Osteoblast (primary cell): ENCODE measurements at regions not wholly inside any gene's neighbourhood (a gene's known extent, or its start where the extent isn't known, plus 50 kb on each side); places are given as distances from the start of the nearest gene placed in this dataset.

Experiments used
- DNase-seq: peaks from one replicate; pipeline ENCODE4 v3.0.0; 2011; ENCODE audit warnings: low spot score, mixed read lengths; ENCODE audit not compliant: insufficient read length; ENCODE audit errors: missing footprints
- H2AFZ ChIP-seq: 2 replicates; pipeline ENCODE4 v1.6.0; 2011; ENCODE audit warnings: mild to moderate bottlenecking, low read length
- H3K27ac ChIP-seq: 2 replicates; pipeline ENCODE4 v1.5.1; 2011; ENCODE audit warnings: mild to moderate bottlenecking, low read depth, low read length, moderate library complexity
- H3K27me3 ChIP-seq: 2 replicates; pipeline ENCODE4 v1.6.0; 2012; ENCODE audit warnings: mild to moderate bottlenecking, control low read depth, inconsistent platforms, low read length, moderate library complexity; ENCODE audit not compliant: insufficient read depth
- H3K36me3 ChIP-seq: 2 replicates; pipeline ENCODE4 v1.5.1; 2011; ENCODE audit warnings: mild to moderate bottlenecking, low read length, control low read depth, moderate library complexity; ENCODE audit not compliant: insufficient read depth
- H3K4me1 ChIP-seq: 2 replicates; pipeline ENCODE4 v1.5.1; 2011; ENCODE audit warnings: mild to moderate bottlenecking, low read length, control low read depth, moderate library complexity; ENCODE audit not compliant: insufficient read depth
- H3K4me2 ChIP-seq: 2 replicates; pipeline ENCODE4 v1.6.0; 2011; ENCODE audit warnings: mild to moderate bottlenecking, low read length; ENCODE audit not compliant: insufficient read depth
- H3K4me3 ChIP-seq: fragments of 200-600 bp; sonication (generic); 3 replicates; pipeline ENCODE4 v1.5.1; 2012; ENCODE audit warnings: mild to moderate bottlenecking, low read length, inconsistent platforms; ENCODE audit not compliant: insufficient read depth
- H3K79me2 ChIP-seq: 2 replicates; pipeline ENCODE4 v1.6.0; 2012; ENCODE audit warnings: mild to moderate bottlenecking, low read length, control low read depth, inconsistent platforms; ENCODE audit not compliant: insufficient read depth
- H3K9me3 ChIP-seq: 2 replicates; pipeline ENCODE4 v1.5.1; 2011; ENCODE audit warnings: low read depth, low read length, control low read depth
- H4K20me1 ChIP-seq: 2 replicates; pipeline ENCODE4 v1.6.0; 2012; ENCODE audit warnings: mild to moderate bottlenecking, low read length, control low read depth; ENCODE audit not compliant: insufficient read depth
- CTCF ChIP-seq: IDR thresholded peaks from 2 replicates; pipeline ENCODE4 v1.5.1; 2011; ENCODE audit warnings: mild to moderate bottlenecking, low read depth, low read length, moderate library complexity; ENCODE audit errors: extremely low read depth

DNA sequence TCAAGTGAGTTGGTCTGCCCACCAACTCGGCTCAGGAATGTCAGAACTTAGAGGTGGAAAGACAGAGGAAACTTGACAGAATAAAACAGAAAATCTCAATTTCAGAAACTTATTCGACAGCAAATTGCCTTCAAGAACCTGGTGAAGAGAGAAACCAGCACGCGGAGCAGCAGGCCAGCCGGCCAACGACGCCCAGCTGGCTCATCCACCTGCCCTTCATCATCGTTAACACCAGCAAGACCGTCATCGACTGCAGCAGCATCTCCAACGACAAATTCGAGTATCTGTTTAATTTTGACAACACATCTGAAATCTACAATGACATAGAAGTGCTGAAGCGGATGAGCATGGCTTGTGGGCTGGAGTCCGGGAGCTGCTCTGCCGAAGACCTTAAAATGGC lies 350.8 kb upstream of the CAMK1G start:
- no peak overlapping the region for H3K4me3 ChIP-seq
- no peak for TF ChIP-seq CTCF
- H3K27ac ChIP-seq, result no peak overlapping the region
- H3K9me3 ChIP-seq, result no peaks in the 10 kb centered on the region
- H3K36me3 ChIP-seq, result no peaks in the 10 kb centered on the region
- DNase-seq, result no peak
- H4K20me1 ChIP-seq, result no peaks in the 10 kb centered on the region
- H3K27me3 ChIP-seq, result no peaks in the 10 kb centered on the region
- no peak overlapping the region for H2AFZ ChIP-seq
- no peak overlapping the region for H3K4me2 ChIP-seq
- no peaks in the 10 kb centered on the region for H3K79me2 ChIP-seq
- no peaks in the 10 kb centered on the region for H3K4me1 ChIP-seq

DNA sequence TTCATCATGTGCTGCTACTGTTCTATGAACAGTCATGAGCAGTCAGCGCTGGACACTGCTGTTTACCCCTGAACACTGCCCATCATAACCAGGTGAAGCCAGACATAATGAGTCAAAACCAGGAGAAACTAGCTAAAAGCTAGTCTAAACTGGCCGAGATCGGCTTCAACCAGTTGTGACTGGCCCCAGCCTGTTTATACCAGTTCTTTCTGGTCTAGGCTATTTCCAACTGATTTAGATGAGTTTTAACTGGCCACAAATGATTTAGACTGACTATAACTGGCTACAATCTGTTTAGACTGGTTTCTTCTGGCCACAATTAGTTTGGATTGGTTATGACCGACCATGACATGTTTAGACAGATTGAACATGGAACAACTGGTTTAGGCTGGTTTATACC lies 348.3 kb upstream of the CAMK1G start:
- Histone ChIP-seq H3K27ac (no peak overlapping the region), H3K4me2 (no peak overlapping the region), H2AFZ (no peak overlapping the region), H3K4me3 (no peak overlapping the region), H3K27me3 (no peaks in the 10 kb centered on the region), H3K79me2 (no peaks in the 10 kb centered on the region), H3K4me1 (no peaks in the 10 kb centered on the region), H3K36me3 (no peaks in the 10 kb centered on the region), H3K9me3 (no peaks in the 10 kb centered on the region), H4K20me1 (no peaks in the 10 kb centered on the region)
- DNase-seq, result no peak
- no peak for TF ChIP-seq CTCF

DNA sequence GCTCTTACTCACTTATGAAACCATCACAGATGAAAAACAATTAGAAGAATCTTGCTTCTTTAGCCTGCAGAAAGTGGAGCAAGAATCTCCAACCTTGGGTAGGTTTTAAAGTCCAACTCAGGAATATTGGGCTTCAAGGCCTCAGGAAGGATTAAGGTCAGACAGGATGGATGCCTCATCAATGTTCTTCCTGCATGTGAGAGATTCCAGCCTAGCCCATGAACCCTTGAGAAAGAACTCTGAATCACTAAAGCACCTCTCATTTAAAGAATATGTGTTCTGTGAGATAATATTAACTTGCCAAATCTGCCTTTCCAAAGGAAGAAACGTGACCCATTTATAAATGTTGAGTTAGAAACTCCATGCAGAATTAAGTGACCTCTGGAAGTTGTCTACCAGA lies 345.2 kb upstream of the CAMK1G start:
- H3K4me1 ChIP-seq, result no peaks in the 10 kb centered on the region
- no peak for TF ChIP-seq CTCF
- H3K4me3 ChIP-seq, result no peak overlapping the region
- no peaks in the 10 kb centered on the region for H3K27me3 ChIP-seq
- H2AFZ ChIP-seq, result no peak overlapping the region
- no peaks in the 10 kb centered on the region for H4K20me1 ChIP-seq
- DNase-seq, result no peak
- no peaks in the 10 kb centered on the region for H3K79me2 ChIP-seq
- H3K9me3 ChIP-seq, result no peaks in the 10 kb centered on the region
- no peak overlapping the region for H3K27ac ChIP-seq
- H3K36me3 ChIP-seq, result no peaks in the 10 kb centered on the region
- no peak overlapping the region for H3K4me2 ChIP-seq

- Histone ChIP-seq H3K79me2 (no peaks in the 10 kb centered on the region), H3K36me3 (no peaks in the 10 kb centered on the region), H3K4me2 (no peak overlapping the region), H3K27me3 (no peaks in the 10 kb centered on the region), H2AFZ (no peak overlapping the region), H3K4me1 (no peaks in the 10 kb centered on the region), H3K27ac (no peak overlapping the region), H3K4me3 (no peak overlapping the region), H4K20me1 (no peaks in the 10 kb centered on the region), H3K9me3 (no peaks in the 10 kb centered on the region)
- DNase-seq, result no peak
- TF ChIP-seq CTCF, result no peak
Measured at GRCh38 chr1:209240351-209240750, 343.2 kb upstream of the CAMK1G start.
